ENCODE measurements at regions not wholly inside any gene's neighbourhood (a gene's known extent, or its start where the extent isn't known, plus 50 kb on each side); places are given as distances from the start of the nearest gene placed in this dataset.

GRCh38 chr2:18777250-18777812 is 188.0 kb upstream of the NT5C1B start (continued):
- TF ChIP-seq, protein P1, sequence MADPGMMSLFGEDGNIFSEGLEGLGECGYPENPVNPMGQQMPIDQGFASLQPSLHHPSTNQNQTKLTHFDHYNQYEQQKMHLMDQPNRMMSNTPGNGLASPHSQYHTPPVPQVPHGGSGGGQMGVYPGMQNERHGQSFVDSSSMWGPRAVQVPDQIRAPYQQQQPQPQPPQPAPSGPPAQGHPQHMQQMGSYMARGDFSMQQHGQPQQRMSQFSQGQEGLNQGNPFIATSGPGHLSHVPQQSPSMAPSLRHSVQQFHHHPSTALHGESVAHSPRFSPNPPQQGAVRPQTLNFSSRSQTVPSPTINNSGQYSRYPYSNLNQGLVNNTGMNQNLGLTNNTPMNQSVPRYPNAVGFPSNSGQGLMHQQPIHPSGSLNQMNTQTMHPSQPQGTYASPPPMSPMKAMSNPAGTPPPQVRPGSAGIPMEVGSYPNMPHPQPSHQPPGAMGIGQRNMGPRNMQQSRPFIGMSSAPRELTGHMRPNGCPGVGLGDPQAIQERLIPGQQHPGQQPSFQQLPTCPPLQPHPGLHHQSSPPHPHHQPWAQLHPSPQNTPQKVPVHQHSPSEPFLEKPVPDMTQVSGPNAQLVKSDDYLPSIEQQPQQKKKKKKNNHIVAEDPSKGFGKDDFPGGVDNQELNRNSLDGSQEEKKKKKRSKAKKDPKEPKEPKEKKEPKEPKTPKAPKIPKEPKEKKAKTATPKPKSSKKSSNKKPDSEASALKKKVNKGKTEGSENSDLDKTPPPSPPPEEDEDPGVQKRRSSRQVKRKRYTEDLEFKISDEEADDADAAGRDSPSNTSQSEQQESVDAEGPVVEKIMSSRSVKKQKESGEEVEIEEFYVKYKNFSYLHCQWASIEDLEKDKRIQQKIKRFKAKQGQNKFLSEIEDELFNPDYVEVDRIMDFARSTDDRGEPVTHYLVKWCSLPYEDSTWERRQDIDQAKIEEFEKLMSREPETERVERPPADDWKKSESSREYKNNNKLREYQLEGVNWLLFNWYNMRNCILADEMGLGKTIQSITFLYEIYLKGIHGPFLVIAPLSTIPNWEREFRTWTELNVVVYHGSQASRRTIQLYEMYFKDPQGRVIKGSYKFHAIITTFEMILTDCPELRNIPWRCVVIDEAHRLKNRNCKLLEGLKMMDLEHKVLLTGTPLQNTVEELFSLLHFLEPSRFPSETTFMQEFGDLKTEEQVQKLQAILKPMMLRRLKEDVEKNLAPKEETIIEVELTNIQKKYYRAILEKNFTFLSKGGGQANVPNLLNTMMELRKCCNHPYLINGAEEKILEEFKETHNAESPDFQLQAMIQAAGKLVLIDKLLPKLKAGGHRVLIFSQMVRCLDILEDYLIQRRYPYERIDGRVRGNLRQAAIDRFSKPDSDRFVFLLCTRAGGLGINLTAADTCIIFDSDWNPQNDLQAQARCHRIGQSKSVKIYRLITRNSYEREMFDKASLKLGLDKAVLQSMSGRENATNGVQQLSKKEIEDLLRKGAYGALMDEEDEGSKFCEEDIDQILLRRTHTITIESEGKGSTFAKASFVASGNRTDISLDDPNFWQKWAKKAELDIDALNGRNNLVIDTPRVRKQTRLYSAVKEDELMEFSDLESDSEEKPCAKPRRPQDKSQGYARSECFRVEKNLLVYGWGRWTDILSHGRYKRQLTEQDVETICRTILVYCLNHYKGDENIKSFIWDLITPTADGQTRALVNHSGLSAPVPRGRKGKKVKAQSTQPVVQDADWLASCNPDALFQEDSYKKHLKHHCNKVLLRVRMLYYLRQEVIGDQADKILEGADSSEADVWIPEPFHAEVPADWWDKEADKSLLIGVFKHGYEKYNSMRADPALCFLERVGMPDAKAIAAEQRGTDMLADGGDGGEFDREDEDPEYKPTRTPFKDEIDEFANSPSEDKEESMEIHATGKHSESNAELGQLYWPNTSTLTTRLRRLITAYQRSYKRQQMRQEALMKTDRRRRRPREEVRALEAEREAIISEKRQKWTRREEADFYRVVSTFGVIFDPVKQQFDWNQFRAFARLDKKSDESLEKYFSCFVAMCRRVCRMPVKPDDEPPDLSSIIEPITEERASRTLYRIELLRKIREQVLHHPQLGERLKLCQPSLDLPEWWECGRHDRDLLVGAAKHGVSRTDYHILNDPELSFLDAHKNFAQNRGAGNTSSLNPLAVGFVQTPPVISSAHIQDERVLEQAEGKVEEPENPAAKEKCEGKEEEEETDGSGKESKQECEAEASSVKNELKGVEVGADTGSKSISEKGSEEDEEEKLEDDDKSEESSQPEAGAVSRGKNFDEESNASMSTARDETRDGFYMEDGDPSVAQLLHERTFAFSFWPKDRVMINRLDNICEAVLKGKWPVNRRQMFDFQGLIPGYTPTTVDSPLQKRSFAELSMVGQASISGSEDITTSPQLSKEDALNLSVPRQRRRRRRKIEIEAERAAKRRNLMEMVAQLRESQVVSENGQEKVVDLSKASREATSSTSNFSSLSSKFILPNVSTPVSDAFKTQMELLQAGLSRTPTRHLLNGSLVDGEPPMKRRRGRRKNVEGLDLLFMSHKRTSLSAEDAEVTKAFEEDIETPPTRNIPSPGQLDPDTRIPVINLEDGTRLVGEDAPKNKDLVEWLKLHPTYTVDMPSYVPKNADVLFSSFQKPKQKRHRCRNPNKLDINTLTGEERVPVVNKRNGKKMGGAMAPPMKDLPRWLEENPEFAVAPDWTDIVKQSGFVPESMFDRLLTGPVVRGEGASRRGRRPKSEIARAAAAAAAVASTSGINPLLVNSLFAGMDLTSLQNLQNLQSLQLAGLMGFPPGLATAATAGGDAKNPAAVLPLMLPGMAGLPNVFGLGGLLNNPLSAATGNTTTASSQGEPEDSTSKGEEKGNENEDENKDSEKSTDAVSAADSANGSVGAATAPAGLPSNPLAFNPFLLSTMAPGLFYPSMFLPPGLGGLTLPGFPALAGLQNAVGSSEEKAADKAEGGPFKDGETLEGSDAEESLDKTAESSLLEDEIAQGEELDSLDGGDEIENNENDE (IDR thresholded peaks at IDR 0.05; ENCODE audit: low read depth, low read length), result no peak
- TF ChIP-seq FOXP1 (CRISPR knock-in tag; IDR thresholded peaks at IDR 0.05) (no peak), SRSF1 (IDR thresholded peaks at IDR 0.05; ENCODE audit: low read depth, low read length) (no peak), SP1 (CRISPR knock-in tag; IDR thresholded peaks at IDR 0.05) (no peak), ZC3H4 (CRISPR knock-in tag; IDR thresholded peaks at IDR 0.05; ENCODE audit: borderline replicate concordance) (no peak), FOXK2 (conservative IDR thresholded peaks at IDR 0.05 in 1 of 2, IDR thresholded peaks at IDR 0.05 in 1 of 2; ENCODE audit: low read depth in 2 of 2) (no peak), RFX7 (CRISPR knock-in tag; IDR thresholded peaks at IDR 0.05) (no peak), SFPQ (IDR thresholded peaks at IDR 0.05; ENCODE audit: low read depth, low read length) (no peak), ZKSCAN8 (CRISPR knock-in tag; IDR thresholded peaks at IDR 0.05) (no peak), DNMT1 (IDR thresholded peaks at IDR 0.05) (no peak)
